ENCODE measurements at regions not wholly inside any gene's neighbourhood (a gene's known extent, or its start where the extent isn't known, plus 50 kb on each side); places are given as distances from the start of the nearest gene placed in this dataset.

GRCh38 chr20:58017231-58017969 is 211.1 kb downstream of the ANKRD60 start:
- peak; percentile 85 for DNase-seq (ENCODE audit: low spot score)

GRCh38 chr20:58016779-58017178 is 211.7 kb downstream of the ANKRD60 start:
- no peak for DNase-seq (ENCODE audit: low spot score)

GRCh38 chr20:58014628-58015315 is 213.7 kb downstream of the ANKRD60 start:
- DNase-seq (ENCODE audit: low spot score), result no peak

GRCh38 chr20:58012731-58013510 is 215.5 kb downstream of the ANKRD60 start:
- no peak for DNase-seq (ENCODE audit: low spot score)

GRCh38 chr20:58011947-58012610 is 216.4 kb downstream of the ANKRD60 start:
- DNase-seq (ENCODE audit: low spot score), result no peak

GRCh38 chr20:58011106-58011946 is 217.1 kb downstream of the ANKRD60 start:
- no peak for DNase-seq (ENCODE audit: low spot score)

- DNase-seq (ENCODE audit: low spot score), result no peak
Measured at GRCh38 chr20:58010666-58011065, 217.8 kb downstream of the ANKRD60 start.

GRCh38 chr20:58010186-58010585 is 218.3 kb downstream of the ANKRD60 start:
- no peak for DNase-seq (ENCODE audit: low spot score)

GRCh38 chr20:58008866-58009265 is 219.6 kb downstream of the ANKRD60 start:
- DNase-seq (ENCODE audit: low spot score), result no peak

- DNase-seq (ENCODE audit: low spot score), result no peak
Measured at GRCh38 chr20:58008413-58008812, 220.0 kb downstream of the ANKRD60 start.

- DNase-seq (ENCODE audit: low spot score), result no peak
Measured at GRCh38 chr20:58007947-58008346, 220.5 kb downstream of the ANKRD60 start.

- DNase-seq (ENCODE audit: low spot score), result no peak
Measured at GRCh38 chr20:58006346-58007316, 221.8 kb downstream of the ANKRD60 start.

GRCh38 chr20:58005581-58006345 is 222.7 kb downstream of the ANKRD60 start:
- no peak for DNase-seq (ENCODE audit: low spot score)

- no peak for DNase-seq (ENCODE audit: low spot score)
Measured at GRCh38 chr20:58004900-58005299, 223.6 kb downstream of the ANKRD60 start.

GRCh38 chr20:58004146-58004545 is 224.3 kb downstream of the ANKRD60 start:
- DNase-seq (ENCODE audit: low spot score), result no peak

- DNase-seq (ENCODE audit: low spot score), result no peak
Measured at GRCh38 chr20:58003525-58003924, 224.9 kb downstream of the ANKRD60 start.

- no peak for DNase-seq (ENCODE audit: low spot score)
Measured at GRCh38 chr20:58002901-58003300, 225.6 kb downstream of the ANKRD60 start.

GRCh38 chr20:58001946-58002345 is 226.5 kb downstream of the ANKRD60 start:
- no peak for DNase-seq (ENCODE audit: low spot score)

- DNase-seq (ENCODE audit: low spot score), result no peak
Measured at GRCh38 chr20:58001381-58001780, 227.1 kb downstream of the ANKRD60 start.
